Heart right ventricle (tissue), 16 donors: ENCODE measurements at regions not wholly inside any gene's neighbourhood (a gene's known extent, or its start where the extent isn't known, plus 50 kb on each side); places are given as distances from the start of the nearest gene placed in this dataset.

ENCODE experiments used
- ATAC-seq, 8 donors: fragments of 200-7000 bp; cut with Tn5 transposase; one replicate each; pipeline ENCODE4 v1.9.1; 2020; ENCODE audit warnings: mild to moderate bottlenecking in 8 of 8, moderate library complexity in 8 of 8, moderate number of reproducible peaks in 1 of 8
- DNase-seq, 2 donors: peaks; one replicate each; pipeline ENCODE4 v3.0.0-alpha.2; 2020
- H3K27ac ChIP-seq, 10 donors: fragments of 200-600 bp; sonication (generic) in 2 of 10; one replicate each; pipeline versions ENCODE4 v1.5.0 to v1.8.0; 2020 to 2022; ENCODE audit warnings: mild to moderate bottlenecking in 3 of 10
- H3K27me3 ChIP-seq, 7 donors: fragments of 200-600 bp; one replicate each; pipeline ENCODE4 v1.8.0; 2021 to 2022; ENCODE audit warnings: mild to moderate bottlenecking in 2 of 7
- H3K36me3 ChIP-seq, 9 donors: fragments of 200-600 bp; sonication (generic) in 1 of 9; one replicate each; pipeline versions ENCODE4 v1.5.0 to v1.8.0; 2020 to 2022; ENCODE audit warnings: mild to moderate bottlenecking in 2 of 9
- H3K4me1 ChIP-seq, 9 donors: fragments of 200-600 bp; sonication (generic) in 1 of 9; one replicate each; pipeline versions ENCODE4 v1.5.0 to v1.8.0; 2020 to 2022; ENCODE audit warnings: mild to moderate bottlenecking in 4 of 9
- H3K4me3 ChIP-seq, 10 donors: fragments of 200-600 bp; sonication (generic) in 2 of 10; one replicate each; pipeline versions ENCODE4 v1.5.0 to v1.8.0; 2020 to 2022; ENCODE audit warnings: mild to moderate bottlenecking in 7 of 10, moderate library complexity in 2 of 10
- H3K9me3 ChIP-seq, 11 donors: fragments of 200-600 bp in 10 of 11; sonication (generic) in 2 of 11; one replicate each; pipeline versions ENCODE4 v1.5.0 to v1.8.0; 2013 to 2022; ENCODE audit warnings: mild to moderate bottlenecking in 2 of 11, control low read depth in 1 of 11, moderate library complexity in 1 of 11
- WGBS, 2 donors: extraction: QIAGEN DNeasy Blood & Tissue Kit; methylation state at CpG; one replicate each; pipeline ENCODE4 v1.1.7; 2013; ENCODE audit warnings: inconsistent platforms in 1 of 2; 5-methylcytosine and 5-hydroxymethylcytosine counted together
- intact Hi-C, 10 donors: fragments of 100-400 bp; cut with DNase I; formaldehyde crosslinking; loops; one replicate each; pipeline versions ENCODE4 v1.11.1 to v1.14.2; 2022
- TF ChIP-seq, protein P1 (sequence below), 9 donors: fragments of 200-600 bp; sonication (generic) in 2 of 9; IDR thresholded peaks; one replicate each; pipeline versions ENCODE4 v1.5.0 to v1.8.0; 2021 to 2022; ENCODE audit warnings: antibody characterized with exemption in 9 of 9, mild to moderate bottlenecking in 5 of 9, moderate library complexity in 1 of 9
- donor health status: Arrhythmogenic right ventricular cardiomyopathy.
- donor health status: ischemic (EF 13 %, LVEDD 7.1; RV severe dilation, severe dysfunction).
- donor health status: healthy with polysubstance abuse.
- donor health status: DM: no; HTN: yes; CAD: no.
- donor health status: DM: no; HTN: no; CAD: no.
- donor health status: ischemic (EF 25% LVEDD 6.9; RV normal size, moderate dysfunction).
- donor health status: ischemic (EF 25% LVEDD 5.7; RV mildly dilated, moderate dysfunction).
- donor health status: healthy.
- donor health status: DM: yes; HTN: yes; CAD: no.
- donor health status: Ischemic cardiomyopathy.
- donor health status: ischemic (EF 35%, LVEDD 5.7; RV mildly dilated, moderate dysfunction).
- donor health status: nonischemic (EF 11% LVEDD 7.7; RV severe dilation, severe dysfunction).
- donor health status: DM: yes; HTN: yes; CAD: no.
- donor health status: PGD.
- donor health status: ischemic (EF 29% LVEDD 5.4; RV normal size, mild dysfunction).
- donor health status: nonischemic (EF 23%, LVEDD 6.1; RV moderate dilation, normal function).

DNA sequence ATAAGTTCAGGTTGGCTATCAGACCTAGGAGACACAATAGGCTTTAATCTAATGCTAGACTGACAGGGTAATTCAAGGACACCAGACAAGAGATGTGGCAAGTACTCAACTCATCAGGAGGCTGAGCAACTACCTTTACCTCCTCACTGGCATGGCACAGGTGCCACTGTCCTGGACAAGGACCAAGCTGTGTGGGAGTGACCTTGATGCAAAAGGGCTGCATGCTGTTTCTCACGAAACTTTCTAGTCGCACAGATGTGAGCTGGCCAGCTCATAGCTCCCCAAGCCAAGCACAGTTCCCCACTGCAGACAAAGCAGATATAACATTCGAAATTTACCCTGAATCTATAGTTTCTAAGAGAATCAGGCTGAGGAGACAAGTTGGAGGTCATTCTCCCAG lies 207.6 kb upstream of the GHITM start:
- Histone ChIP-seq H3K4me1 (no peaks in the 10 kb centered on the region), H3K9me3 (no peaks in the 10 kb centered on the region), H3K27me3 (no peaks in the 10 kb centered on the region), H3K27ac (no peak overlapping the region), H3K4me3 (no peak overlapping the region), H3K36me3 (no peaks in the 10 kb centered on the region)
- DNase-seq (no peak), ATAC-seq (no peak)
- intact Hi-C loops, result no loop called here
- WGBS, 2 donors, result 76 to 78% methylated on average over 3 of the region's 3 CpGs
- TF ChIP-seq, protein P1, sequence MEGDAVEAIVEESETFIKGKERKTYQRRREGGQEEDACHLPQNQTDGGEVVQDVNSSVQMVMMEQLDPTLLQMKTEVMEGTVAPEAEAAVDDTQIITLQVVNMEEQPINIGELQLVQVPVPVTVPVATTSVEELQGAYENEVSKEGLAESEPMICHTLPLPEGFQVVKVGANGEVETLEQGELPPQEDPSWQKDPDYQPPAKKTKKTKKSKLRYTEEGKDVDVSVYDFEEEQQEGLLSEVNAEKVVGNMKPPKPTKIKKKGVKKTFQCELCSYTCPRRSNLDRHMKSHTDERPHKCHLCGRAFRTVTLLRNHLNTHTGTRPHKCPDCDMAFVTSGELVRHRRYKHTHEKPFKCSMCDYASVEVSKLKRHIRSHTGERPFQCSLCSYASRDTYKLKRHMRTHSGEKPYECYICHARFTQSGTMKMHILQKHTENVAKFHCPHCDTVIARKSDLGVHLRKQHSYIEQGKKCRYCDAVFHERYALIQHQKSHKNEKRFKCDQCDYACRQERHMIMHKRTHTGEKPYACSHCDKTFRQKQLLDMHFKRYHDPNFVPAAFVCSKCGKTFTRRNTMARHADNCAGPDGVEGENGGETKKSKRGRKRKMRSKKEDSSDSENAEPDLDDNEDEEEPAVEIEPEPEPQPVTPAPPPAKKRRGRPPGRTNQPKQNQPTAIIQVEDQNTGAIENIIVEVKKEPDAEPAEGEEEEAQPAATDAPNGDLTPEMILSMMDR (IDR thresholded peaks at IDR 0.05), result no peak

DNA sequence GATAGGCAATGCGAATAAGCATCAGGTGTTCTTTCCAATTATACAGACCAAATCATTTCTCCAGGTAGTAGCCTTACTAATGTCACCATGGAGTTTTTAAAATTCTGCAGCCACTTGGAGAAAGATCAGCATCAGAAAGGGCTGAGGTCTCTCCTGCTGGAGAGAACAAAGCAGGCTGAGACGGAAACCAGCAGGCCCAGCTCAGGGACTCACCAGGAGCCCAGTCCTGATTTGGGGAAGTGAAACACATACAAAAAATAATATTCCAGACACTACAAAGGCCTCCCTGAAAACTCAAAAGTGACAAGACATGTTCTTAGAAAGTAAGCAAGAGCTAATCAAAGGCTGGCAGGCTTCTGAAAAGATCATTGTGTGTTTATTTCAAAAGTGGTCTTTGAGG lies 207.1 kb upstream of the GHITM start:
- H3K27ac ChIP-seq, result no peak overlapping the region
- whole genome bisulfite sequencing, 2 donors, result 96 to 97% methylated on average over 2 of the region's 2 CpGs
- H3K4me1 ChIP-seq, result peaks cover 0 to under 1% (median 0%) of the 10 kb centered on the region in 9 donors
- no peaks in the 10 kb centered on the region for H3K9me3 ChIP-seq
- DNase-seq (no peak), ATAC-seq (no peak)
- H3K4me3 ChIP-seq, result no peak overlapping the region
- no peaks in the 10 kb centered on the region for H3K27me3 ChIP-seq
- intact Hi-C loops, result no loop called here
- TF ChIP-seq, protein P1 (IDR thresholded peaks at IDR 0.05), result no peak
- H3K36me3 ChIP-seq, result no peaks in the 10 kb centered on the region

DNA sequence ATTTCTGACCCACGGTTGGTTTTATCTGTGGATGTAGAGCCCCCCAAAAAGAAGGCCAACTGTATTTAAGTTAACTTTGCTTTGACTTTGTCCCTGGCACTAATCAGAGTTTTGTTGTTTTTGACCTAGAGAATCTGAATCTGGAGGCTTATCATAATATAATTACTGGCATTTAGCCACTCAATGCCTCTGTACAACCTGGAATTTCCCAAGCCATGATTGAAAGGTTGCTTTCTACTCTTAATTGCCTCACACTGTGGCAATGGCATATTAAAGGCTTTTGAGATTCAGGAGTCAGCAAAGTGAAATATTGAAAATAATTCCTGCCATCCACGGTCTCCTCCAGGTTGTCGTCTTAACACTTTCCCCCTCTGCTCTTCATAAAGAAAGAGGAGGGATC lies 205.2 kb upstream of the GHITM start:
- Histone ChIP-seq H3K4me3 (no peak overlapping the region), H3K36me3 (no peaks in the 10 kb centered on the region), H3K27me3 (no peaks in the 10 kb centered on the region), H3K27ac (no peak overlapping the region), H3K4me1 (peaks cover 0 to 5% (median 0%) of the 10 kb centered on the region in 9 donors), H3K9me3 (no peaks in the 10 kb centered on the region)
- intact Hi-C loops, result no loop called here
- TF ChIP-seq, protein P1 (IDR thresholded peaks at IDR 0.05), result no peak
- ATAC-seq (no peak), DNase-seq (no peak)
- WGBS, 2 donors, result 73 to 78% methylated on average over 3 of the region's 3 CpGs

DNA sequence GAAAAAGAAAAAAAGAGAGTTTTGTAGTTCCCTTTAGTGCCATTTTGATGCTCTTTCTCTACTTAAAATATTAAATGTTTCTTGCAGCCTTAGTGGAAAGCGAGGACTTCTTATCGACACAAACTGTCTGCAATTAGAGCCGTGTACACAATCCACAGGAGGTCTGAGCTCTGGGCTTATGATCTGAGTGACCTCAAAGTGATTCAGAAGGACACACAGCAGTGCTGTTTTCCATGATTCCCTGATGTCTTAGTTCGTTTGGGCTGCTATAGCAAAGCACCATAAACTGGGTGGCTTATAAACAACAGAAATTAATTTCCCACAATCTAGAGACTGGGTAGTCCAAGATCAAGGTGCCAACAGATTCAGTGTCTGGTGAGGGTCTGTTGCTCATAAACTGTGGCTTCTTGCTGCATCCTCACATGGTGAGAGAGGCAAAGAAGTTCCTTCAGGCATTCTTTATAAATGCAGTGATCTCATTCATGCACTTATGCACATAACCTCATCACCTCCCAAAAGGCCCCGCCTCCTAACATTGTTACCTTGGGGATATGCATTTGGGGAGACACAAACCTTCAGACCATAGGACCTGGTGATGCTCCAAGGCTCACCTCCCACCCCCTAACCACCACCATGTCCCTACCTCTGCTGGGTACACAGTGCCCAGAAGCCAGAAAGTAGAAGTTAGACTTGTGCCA lies 204.5 kb upstream of the GHITM start:
- no peak for ATAC-seq
- peaks cover 0 to 5% (median 0%) of the 10 kb centered on the region in 9 donors for H3K4me1 ChIP-seq
- no peak overlapping the region for H3K4me3 ChIP-seq
- H3K27ac ChIP-seq, result no peak overlapping the region
- H3K9me3 ChIP-seq, result no peaks in the 10 kb centered on the region
- DNase-seq, result no peak
- WGBS, 2 donors, result 76 to 77% methylated on average over 5 of the region's 5 CpGs
- H3K27me3 ChIP-seq, result no peaks in the 10 kb centered on the region
- H3K36me3 ChIP-seq, result no peaks in the 10 kb centered on the region
- intact Hi-C loops, result no loop called here
- TF ChIP-seq, protein P1 (IDR thresholded peaks at IDR 0.05), result no peak
